Stimulated activated CD8-positive, alpha-beta memory T cell treated with anti-CD3 and anti-CD28 coated beads, Interleukin-12 subunit alpha, Interleukin-12 subunit beta, amount 100 ng/mL, for 24 hours (primary cell): ENCODE measurements at regions not wholly inside any gene's neighbourhood (a gene's known extent, or its start where the extent isn't known, plus 50 kb on each side); places are given as distances from the start of the nearest gene placed in this dataset.
A peak's percentile ranks its signal among the peaks of the same experiment; 100 is the strongest.
"Not testable (repeated sequence)": the region's sequence is repeated elsewhere in the genome, so short reads cannot be mapped to it uniquely, and the experiment has no call there.

Source experiments
- DNase-seq: peaks from one replicate; pipeline ENCODE4 v3.0.0-alpha.2; 2020; ENCODE audit errors: extremely low read depth

DNA sequence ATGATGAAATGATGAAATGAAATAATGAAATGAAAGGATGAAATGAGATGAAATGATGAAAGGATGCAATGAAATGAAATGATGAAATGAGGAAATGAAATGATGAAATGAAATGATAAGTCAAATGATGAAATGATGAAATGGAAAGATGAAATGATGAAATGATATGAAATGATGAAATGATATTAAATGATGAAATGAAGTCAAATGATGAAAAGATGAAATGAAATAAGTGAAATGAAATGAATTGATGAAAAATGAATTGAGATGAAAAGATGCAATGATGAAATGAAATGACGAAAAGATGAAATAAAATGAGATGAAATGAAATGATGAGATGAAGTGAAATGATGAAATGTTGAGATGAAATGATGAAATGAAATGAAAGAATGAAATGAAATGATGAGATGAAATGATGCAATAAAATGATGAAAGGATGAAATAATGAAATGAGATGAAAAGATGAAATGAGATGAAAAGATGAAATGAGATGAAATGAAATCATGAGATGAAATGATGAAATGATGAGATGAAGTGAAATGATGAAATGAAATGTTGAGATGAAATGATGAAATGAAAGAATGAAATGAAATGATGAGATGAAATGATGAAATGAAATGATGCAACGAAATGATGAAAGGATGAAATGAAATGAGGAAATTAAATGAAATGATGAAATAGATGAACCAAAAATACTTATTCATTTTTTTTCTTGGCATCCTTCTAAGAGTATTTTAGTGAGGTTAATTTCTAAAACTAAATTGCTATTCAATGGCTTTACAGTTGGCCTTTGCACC, 139.8 kb upstream of the ERV3-1 start:
- not testable (repeated sequence) for DNase-seq

DNA sequence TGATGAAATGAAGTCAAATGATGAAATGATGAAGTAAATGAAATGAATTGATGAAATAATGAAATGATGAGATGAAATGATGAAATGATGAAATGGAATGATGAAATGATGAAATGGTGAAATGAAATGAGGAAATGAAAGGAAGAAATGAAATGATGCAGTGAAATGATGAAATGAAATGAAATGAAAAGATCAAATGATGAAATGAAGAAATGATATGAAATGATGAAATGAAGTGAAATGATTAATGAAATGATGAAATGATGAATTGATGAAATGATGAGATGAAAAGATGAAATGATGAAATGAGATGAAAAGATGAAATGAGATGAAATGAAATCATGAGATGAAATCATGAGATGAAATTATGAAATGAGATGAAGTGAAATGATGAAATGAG, 139.2 kb upstream of the ERV3-1 start:
- not testable (repeated sequence) for DNase-seq

DNA sequence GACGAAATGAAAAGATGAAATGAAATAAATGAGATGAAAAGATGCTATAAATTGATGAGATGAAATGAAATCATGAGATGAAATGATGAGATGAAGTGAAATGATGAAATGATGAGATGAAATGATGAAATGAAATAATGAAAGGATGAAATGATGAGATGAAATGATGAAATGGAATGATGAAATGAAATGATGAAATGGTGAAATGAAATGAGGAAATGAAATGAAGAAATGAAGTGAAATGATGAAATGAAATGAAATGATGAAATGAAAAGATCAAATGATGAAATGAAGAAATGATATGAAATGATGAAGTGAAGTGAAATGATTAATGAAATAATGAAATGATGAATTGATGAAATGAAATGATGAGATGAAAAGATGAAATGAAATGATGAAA, 138.5 kb upstream of the ERV3-1 start:
- not testable (repeated sequence) for DNase-seq

DNA sequence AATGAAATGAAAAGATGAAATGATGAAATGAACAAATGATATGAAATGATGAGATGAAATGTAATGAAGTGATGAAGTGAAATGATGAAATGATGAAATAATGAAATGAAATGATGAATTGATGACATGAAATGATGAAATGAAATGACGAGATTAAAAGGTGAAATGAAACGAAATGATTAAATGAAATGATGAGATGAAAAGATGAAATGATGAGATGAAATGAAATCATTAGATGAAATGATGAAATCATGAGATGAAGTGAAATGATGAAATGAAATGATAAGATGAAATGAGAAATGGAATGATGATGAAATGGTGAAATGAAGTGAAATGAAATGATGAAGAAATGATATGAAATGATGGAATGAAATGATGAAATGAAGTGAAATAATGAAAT, 138.1 kb upstream of the ERV3-1 start:
- not testable (repeated sequence) for DNase-seq

DNA sequence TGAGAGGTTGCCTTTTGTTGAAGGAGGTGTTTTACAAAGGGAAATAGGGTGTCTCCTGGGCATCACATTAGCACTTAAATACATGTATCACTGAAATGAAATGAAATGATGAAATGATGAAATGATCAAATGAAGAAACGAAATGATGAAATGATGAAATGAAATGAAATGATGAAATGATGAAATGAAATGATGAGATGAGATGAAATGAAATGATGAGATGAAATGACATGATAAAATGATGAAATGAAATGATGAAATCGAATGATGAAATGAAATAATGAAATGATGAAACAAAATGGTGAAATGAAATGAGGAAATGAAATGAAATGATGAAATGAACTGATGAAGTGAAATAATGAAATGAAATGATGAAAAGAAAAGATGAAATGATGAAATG, 137.6 kb upstream of the ERV3-1 start:
- not testable (repeated sequence) for DNase-seq

DNA sequence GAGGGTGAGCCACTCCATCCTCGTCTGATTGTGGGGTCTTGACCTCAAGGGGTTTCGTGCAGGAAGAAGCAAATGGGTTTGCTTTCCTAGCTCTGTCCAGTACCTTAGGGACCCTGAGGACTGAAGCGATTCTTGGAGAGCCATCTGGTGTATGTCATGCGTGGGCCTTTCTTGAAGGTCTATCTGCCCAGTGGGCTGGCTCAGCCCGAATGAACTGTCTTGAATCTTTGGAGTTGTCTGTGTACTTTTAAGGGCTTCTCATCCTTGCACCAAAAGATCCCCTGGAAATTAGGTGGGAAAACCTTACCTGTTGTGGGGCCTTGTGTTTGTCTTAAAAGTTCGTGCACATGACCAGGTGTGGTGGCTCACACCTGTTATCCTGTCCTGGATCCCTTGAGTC, 135.4 kb upstream of the ERV3-1 start:
- not testable (repeated sequence) for DNase-seq

DNA sequence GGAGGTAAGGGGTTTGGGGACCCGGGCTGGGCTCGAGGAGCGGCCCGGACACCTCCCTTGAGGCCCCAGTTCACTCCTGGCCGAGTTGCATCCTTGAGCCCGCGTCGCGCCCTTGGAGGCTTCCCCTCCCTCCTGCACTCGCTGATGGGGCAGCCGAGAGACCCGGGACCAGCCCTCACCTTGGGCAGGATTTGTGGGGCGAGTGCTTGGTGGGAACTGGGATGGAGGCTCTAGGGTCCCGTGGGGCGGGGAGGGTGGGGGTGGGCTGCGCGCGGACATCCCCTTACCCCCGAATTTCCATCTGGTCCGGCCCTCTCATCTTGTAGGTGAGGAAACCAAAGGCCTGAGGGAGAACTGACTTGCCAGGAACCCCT, 134.9 kb upstream of the ERV3-1 start:
- not testable (repeated sequence) for DNase-seq

DNA sequence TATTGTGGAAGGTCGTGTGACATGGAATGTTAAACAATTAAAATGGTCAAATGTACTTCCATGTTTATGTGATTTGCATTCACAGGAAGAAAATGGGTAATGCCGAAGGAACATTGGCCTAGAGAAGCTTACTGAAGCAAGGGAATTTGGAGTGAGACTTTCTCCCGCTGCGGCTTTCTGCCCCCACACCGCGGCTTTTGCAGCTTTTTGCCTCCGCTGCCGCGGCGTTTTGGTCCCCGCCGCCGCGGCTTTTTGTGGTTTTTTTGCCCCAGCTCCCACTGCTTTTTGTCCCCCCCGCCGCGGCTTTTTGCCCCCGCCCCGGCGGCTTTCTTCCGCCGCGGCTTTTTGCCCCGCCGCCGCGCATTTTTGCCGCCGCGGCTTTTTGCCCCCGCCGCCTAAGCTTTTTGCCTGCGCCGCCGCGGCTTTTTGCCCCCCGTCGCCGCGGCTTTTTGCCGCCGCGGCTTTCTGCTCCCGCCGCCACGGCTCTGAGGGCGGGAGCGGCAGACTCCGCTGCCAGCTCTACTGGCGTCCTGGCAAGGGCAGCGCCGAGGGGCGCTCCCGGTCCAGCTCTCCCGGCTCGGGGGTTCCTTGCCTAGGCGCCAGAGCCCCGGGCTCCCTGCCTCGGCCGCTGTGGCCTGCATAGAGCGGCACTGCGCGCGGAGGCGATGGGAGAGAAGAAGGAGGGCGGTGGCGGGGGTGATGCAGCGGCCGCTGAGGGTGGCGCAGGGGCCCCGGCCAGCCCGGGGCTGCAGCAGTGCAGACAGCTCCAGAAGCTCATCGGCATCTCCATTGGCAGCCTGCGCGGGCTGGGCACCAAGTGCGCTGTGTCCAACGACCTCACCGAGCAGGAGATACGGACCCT, 134.3 kb upstream of the ERV3-1 start:
- not testable (repeated sequence) for DNase-seq

DNA sequence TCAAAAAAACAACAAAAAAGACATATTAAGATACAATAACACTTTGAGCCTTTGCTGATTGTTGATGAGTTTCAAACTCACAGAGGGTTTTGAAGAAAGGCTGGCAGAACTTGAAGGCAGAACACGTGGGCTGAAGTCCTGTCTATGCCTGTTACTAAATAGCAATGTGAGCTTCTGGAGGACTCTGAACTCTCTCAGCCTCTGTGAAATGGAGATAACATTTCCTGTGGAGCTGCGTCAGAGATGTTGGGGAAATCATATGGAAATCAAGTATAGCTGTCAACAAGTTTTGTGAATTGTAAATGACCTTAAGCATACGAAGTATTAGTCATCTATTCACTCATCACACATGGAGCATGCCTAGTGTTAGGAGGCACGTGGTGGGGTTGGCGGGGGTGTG, 130.4 kb upstream of the ERV3-1 start:
- DNase-seq, result not testable (repeated sequence)

DNA sequence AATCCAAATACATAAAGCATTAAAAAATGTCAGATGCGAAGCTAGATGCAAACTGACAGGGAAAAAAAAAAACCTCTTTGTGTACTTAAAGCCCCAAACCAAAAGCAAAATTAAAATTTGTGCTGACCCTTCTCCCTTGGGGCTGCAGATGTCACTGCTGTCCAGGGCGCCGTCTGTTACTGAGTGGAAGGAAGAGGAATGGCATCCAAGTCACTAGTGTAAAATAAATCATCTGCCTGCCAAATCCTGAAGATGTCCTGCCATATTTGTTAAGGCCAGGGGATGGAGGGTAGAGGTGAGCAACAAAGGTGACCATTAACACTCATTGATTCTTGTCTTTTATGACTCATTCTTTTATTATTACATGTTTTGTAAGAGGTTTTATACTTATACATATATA, 126.6 kb upstream of the ERV3-1 start:
- DNase-seq, result not testable (repeated sequence)

DNA sequence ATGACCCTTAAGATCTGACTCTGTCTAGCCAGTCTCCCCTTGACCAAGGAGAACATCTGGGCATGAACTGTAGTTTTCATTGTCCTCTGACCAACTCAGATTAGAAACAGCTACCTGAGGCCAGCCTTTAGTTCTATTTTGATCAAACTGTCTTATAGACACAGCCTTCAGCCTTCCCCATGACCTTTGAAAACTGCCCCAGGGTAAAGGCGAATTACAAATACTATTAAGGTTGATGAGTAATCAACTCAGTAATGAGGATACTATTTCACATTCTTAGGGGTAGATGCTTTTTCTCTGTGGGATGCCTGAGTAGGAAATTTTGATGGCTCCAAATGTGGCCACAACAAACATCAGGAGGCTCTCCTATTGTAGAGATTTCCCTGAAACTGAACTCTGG, 125.8 kb upstream of the ERV3-1 start:
- not testable (repeated sequence) for DNase-seq

DNA sequence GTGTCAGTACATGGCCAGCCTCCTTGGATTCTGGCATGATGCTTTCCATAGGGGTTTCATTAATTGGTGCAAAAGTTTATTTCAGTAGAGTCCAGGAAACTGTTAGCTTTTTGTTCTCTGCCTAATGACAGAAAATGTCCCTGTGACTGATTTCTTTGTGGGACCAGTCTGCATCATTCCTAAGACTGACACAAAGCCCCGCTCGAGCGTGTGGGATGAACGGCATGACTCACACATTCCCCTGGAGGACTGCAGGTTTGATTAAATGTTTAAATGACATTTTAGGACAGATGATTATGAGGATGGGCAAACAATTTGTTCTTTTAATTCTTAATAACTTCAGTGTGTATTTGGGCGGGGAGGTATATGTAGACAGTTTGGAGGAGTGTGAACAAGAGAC, 120.9 kb upstream of the ERV3-1 start:
- DNase-seq, result not testable (repeated sequence)

DNA sequence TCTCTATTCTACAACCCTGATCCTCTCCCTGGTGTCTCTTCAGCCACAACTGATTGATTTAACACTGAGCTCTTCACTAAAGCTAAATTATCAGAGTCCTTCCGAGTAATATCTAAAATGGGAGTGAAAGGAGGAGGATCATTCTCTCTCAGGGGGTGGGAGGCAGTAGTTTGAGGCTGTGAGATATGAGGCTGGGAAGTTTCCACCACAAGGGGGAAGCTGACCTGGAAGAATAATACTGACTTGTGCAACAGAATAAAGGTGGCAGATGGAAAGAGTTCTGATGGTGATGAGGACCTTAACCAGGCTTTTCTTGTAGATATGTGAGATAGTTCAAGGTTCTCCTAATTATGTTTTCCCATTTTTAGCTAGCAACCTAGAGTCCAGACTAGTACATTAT, 118.1 kb upstream of the ERV3-1 start:
- DNase-seq, result not testable (repeated sequence)

DNA sequence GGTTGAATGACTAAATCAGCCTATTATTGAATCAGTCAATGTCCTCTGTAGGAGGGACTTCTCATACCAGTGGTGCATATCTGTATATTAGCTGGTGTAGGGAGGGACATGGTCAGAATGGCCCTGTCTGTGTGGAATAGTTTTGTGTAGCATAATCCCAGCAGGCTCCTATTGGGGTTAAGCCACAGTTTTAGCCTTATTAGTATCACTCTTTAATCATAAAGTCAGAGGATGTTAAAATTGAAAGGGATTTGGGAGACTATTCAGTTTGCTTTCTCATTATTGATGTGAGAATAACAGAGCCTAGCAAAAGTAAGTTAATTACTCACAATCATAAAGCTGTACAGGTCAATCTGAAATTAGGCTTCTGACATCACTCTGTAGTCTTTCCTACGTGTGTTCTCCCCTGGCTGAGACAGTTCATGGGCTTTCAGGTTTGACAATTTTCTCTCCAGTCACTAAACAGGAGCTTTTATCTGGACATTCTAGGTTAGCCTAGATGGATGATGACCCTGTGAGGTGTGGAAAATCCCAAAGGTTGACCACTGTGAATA, 99.2 kb upstream of the ERV3-1 start:
- not testable (repeated sequence) for DNase-seq

DNA sequence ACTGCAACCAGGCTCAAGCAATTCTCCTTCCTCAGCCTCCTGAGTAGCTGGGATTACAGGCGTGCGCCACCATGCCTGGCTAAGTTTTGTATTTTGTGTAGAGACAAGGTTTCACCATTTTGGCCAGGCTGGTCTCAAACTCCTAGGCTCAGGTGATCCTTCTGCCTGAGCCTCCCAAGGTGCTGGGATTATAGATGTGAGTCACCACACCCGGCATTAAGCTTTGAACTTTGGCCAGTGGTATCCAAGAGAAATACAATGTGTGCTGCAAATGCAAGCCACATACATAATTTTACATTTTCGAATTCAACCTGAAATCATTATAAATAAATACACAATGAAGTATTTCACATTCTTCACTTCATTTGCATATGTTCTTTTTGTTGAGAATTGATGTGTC, 94.0 kb upstream of the ERV3-1 start:
- DNase-seq, result not testable (repeated sequence)

DNA sequence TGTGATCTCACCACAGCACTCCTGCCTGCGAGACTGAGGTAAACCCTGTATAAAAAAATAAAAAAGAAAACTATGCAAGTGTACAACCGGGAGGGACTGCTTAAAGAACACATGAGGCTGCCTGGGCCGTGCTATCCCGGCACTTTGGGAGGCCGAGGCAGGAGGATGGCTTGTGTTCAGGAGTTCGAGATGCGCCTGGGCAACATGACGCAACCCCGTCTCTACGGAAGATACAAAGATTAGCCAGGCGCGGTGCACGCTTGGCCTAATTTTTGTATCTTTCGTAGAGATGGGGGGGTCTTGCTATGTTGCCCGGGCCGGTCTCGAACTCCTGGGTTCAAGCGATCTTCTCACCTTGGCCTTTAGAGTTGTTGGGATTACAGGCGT, 75.2 kb upstream of the ERV3-1 start:
- not testable (repeated sequence) for DNase-seq

DNA sequence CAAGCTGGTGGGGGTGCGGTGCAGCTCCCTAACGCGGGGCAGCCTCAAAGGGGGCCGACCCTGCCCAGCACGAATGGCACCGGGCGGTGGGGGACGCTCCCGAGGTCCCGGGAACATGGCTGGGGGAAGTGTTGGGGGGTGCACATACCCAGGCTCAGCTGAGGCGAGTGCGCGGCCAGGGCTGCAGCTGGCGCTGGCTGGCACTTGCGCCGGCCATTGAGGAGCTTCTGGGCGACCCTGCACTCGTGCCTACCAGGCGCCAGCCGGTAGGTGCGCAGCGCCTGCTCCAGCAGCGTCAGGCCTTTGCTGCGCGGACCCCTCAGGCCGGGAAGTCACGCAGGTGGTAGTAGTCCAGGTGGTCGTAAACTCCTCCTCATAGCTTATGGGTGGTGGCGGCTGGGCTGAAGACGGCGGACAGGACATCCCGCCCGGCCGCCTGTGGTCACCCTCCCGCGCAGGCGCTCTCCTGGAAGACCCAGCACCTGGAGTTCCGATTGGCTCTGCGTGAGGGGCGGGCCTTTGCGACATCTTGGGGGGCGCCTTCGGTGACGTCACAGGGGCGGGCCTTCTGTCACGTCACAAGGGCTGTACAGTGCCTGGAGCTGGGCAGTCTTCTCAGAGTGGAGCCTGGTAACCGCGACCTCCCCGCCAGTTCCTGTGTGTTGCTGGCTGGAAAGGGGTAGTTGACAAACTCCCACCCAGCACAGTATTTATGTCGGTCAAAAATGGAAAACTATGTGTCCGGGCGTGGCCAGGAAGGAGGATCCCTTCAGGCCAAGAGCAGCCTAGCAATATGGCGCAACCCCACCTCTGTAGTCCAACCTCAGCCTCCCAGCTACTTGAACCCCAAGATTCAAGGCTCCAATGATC, 74.5 kb upstream of the ERV3-1 start:
- DNase-seq, result peak; percentile 69

DNA sequence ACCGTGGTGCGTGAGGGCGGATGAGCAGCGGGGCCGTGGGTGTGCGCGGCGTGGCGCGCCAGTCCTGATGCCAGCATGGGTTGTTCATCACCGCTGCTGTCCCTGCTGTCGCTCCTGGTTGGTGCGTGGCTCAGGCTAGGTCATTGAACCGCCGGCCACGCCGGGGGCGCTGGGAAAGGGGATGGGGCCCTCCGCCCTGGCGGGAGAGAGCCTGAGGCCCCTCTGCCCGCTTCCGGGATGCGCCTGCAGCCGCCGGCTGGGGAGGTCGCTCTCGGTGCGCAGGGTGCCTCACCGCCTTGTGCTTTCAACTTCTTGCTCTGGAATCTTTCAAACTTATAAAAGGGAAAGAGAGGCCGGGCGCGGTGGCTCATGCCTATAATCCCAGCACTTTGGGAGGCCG, 68.5 kb upstream of the ERV3-1 start:
- DNase-seq, result not testable (repeated sequence)

DNA sequence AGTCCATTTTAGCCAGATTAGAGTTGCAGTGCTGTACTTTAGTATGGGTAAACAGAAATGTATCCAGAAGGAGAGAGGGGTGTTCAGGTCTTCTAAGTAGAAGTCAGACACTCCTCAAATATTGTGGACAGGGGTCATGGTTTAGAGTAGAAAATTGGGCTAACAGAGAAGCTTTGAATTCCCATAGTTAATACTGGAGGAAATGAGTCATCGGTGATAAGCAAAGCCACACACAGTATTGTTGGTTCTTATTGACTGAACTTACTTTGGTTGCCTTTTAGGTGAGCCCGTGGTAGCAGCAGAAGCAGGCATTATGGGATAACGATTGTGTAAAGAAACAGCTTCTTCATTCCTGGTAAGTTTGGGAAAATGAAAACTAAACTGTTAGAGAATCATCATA, 66.7 kb upstream of the ERV3-1 start:
- DNase-seq, result not testable (repeated sequence)

DNA sequence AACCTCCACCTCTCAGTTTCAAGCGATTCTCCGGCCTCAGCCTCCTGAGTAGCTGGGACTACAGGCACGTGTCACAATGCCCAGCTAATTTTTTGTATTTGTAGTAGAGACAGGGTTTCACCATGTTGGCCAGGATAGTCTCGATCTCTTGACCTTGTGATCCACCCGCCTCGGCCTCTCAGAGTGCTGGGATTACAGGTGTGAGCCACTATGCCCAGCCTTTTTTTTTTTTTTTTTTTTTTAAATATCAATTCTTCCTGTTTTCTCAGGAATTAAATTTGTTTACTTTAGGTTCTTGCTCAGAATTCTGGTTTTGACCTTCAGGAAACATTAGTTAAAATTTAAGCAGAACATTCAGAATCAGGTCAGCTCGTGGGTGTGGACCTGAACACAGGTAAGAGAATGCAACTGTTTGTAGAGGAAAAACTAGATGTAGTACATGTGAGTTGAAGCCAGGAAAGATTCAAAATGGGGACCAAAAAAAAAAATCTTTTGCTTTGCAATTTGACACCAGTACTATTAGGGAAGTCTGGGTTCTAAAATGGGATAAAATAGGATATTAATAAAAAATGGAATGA, 65.5 kb upstream of the ERV3-1 start:
- DNase-seq, result not testable (repeated sequence)

DNA sequence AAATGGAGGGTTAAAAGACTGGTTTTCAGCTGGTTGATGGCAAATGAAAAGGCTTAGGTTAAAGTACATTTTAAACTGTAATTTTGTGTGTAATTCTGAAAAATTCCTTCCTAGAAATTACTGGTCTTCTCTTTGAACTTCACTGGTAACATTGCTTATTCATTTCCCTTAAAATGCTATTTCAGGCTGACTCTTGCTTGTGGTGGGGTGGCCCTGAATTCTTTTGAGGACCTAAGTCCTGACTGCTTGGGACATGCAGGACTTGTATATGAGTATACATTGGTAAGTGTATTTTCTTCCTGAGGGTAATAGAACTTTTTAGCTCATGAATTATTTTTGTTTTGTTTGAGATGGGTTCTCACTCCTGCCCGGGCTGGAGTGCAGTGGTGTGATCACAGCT, 63.0 kb upstream of the ERV3-1 start:
- DNase-seq, result not testable (repeated sequence)
